ENCODE measurements at regions not wholly inside any gene's neighbourhood (a gene's known extent, or its start where the extent isn't known, plus 50 kb on each side); places are given as distances from the start of the nearest gene placed in this dataset.

DNA sequence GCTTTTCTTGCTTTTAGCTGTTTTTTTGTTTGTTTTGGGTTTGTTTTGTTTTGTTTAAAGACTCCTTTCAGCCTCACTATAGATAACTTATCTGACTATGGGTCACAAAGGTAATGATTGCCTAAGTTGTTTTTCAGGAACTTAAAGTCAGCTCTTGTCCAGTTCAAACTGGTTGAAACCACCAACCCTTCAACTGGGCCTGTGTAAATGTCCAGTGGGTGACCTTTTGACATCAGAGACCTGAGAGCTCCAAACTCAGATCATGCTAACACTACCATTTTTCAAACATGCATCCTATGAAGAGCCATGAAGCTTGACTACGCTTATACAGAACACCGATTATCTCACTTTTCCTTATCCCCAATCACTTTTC is 144.6 kb upstream of the RMP24 start:
- TF ChIP-seq, protein P1, sequence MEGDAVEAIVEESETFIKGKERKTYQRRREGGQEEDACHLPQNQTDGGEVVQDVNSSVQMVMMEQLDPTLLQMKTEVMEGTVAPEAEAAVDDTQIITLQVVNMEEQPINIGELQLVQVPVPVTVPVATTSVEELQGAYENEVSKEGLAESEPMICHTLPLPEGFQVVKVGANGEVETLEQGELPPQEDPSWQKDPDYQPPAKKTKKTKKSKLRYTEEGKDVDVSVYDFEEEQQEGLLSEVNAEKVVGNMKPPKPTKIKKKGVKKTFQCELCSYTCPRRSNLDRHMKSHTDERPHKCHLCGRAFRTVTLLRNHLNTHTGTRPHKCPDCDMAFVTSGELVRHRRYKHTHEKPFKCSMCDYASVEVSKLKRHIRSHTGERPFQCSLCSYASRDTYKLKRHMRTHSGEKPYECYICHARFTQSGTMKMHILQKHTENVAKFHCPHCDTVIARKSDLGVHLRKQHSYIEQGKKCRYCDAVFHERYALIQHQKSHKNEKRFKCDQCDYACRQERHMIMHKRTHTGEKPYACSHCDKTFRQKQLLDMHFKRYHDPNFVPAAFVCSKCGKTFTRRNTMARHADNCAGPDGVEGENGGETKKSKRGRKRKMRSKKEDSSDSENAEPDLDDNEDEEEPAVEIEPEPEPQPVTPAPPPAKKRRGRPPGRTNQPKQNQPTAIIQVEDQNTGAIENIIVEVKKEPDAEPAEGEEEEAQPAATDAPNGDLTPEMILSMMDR (conservative IDR thresholded peaks at IDR 0.05 in 1 of 2, IDR thresholded peaks at IDR 0.05 in 1 of 2; ENCODE audit: extremely low read depth in 1 of 2, insufficient read depth in 1 of 2, low read depth in 1 of 2, low read length in 2 of 2), result no peak
- no peak for TF ChIP-seq EZH2 (IDR thresholded peaks at IDR 0.05; ENCODE audit: borderline replicate concordance, low read length)

Measured in mammary epithelial cell (primary cell).